Ovary (tissue), 7 donors: ENCODE measurements at regions not wholly inside any gene's neighbourhood (a gene's known extent, or its start where the extent isn't known, plus 50 kb on each side); places are given as distances from the start of the nearest gene placed in this dataset.

Experiments
- DNase-seq, 5 donors: peaks; one replicate each; pipeline ENCODE4 v3.0.0-alpha.2; 2019 to 2020
- H3K27ac ChIP-seq, 2 donors: fragments of 200-600 bp; one replicate each; pipeline versions ENCODE4 v1.5.1 to v1.8.0; 2019 to 2022
- H3K27me3 ChIP-seq: fragments of 200-600 bp; one replicate; pipeline ENCODE4 v1.8.0; 2022
- H3K36me3 ChIP-seq: fragments of 200-600 bp; sonication (generic); one replicate; pipeline ENCODE4 v1.5.1; 2019
- H3K4me1 ChIP-seq: one replicate; pipeline ENCODE4 v1.8.1; 2013; ENCODE audit warnings: mild to moderate bottlenecking, moderate library complexity; ENCODE audit not compliant: insufficient read depth
- H3K4me3 ChIP-seq: fragments of 200-600 bp; sonication (generic); one replicate; pipeline ENCODE4 v1.5.1; 2017
- H3K9me3 ChIP-seq, 2 donors: fragments of 200-600 bp in 1 of 2; sonication (generic) in 1 of 2; one replicate each; pipeline versions ENCODE4 v1.5.1 to v1.8.1; 2013 to 2019; ENCODE audit warnings: mild to moderate bottlenecking in 1 of 2, moderate library complexity in 1 of 2
- EP300 ChIP-seq: sonication (generic); formaldehyde crosslinking; IDR thresholded peaks from one replicate; pipeline ENCODE4 v1.6.1; 2017; ENCODE audit warnings: antibody characterized with exemption
- POLR2A ChIP-seq: fragments of 450-650 bp; IDR thresholded peaks from one replicate; pipeline ENCODE4 v1.6.1; 2017; ENCODE audit warnings: antibody characterized with exemption, mild to moderate bottlenecking, moderate library complexity
- WGBS, 3 donors: extraction: QIAGEN DNeasy Blood & Tissue Kit in 1 of 3; methylation state at CpG; one replicate each; pipeline versions ENCODE4 v1.1.5 to v1.1.7; 2013 to 2017; 5-methylcytosine and 5-hydroxymethylcytosine counted together
- intact Hi-C, 4 donors: fragments of 100-400 bp; cut with DNase I; formaldehyde crosslinking; loops; one replicate each; pipeline versions ENCODE4 v1.11.0 to v1.15.1; 2022 to 2023
- TF ChIP-seq, protein P1 (sequence below), 3 donors: fragments of 450-650 bp in 2 of 3; fragments of 200-600 bp in 1 of 3; IDR thresholded peaks; one replicate each; pipeline versions ENCODE4 v1.5.1 to v1.8.0; 2016 to 2022; ENCODE audit warnings: antibody characterized with exemption in 3 of 3, mild to moderate bottlenecking in 1 of 3
- donor health status: DM: no; HTN: no; CAD: no; lungs with moderate emphysema.
- donor health status: DM: no; HTN: no; CAD: no.
- donor health status: Bipolar disorder and iron deficiency.
- donor health status: DM: no; HTN: no; CAD: no.
- donor health status: DM: yes; HTN: yes; CAD: no.

- TF ChIP-seq, protein P1, sequence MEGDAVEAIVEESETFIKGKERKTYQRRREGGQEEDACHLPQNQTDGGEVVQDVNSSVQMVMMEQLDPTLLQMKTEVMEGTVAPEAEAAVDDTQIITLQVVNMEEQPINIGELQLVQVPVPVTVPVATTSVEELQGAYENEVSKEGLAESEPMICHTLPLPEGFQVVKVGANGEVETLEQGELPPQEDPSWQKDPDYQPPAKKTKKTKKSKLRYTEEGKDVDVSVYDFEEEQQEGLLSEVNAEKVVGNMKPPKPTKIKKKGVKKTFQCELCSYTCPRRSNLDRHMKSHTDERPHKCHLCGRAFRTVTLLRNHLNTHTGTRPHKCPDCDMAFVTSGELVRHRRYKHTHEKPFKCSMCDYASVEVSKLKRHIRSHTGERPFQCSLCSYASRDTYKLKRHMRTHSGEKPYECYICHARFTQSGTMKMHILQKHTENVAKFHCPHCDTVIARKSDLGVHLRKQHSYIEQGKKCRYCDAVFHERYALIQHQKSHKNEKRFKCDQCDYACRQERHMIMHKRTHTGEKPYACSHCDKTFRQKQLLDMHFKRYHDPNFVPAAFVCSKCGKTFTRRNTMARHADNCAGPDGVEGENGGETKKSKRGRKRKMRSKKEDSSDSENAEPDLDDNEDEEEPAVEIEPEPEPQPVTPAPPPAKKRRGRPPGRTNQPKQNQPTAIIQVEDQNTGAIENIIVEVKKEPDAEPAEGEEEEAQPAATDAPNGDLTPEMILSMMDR (IDR thresholded peaks at IDR 0.05), result no peak
- TF ChIP-seq EP300 (no peak), POLR2A (no peak)
- Histone ChIP-seq H3K4me1 (no peaks in the 10 kb centered on the region), H3K4me3 (no peak overlapping the region), H3K27ac (no peak overlapping the region), H3K9me3 (no peaks in the 10 kb centered on the region), H3K36me3 (no peaks in the 10 kb centered on the region), H3K27me3 (no peaks in the 10 kb centered on the region)
- WGBS, 3 donors, result 89% methylated on average over 11 of the region's 11 CpGs
- intact Hi-C loops, result no loop called here
- no peak for DNase-seq
Observed at GRCh38 chr1:99139876-99140275, 124.4 kb upstream of the PLPPR4 start.

DNA sequence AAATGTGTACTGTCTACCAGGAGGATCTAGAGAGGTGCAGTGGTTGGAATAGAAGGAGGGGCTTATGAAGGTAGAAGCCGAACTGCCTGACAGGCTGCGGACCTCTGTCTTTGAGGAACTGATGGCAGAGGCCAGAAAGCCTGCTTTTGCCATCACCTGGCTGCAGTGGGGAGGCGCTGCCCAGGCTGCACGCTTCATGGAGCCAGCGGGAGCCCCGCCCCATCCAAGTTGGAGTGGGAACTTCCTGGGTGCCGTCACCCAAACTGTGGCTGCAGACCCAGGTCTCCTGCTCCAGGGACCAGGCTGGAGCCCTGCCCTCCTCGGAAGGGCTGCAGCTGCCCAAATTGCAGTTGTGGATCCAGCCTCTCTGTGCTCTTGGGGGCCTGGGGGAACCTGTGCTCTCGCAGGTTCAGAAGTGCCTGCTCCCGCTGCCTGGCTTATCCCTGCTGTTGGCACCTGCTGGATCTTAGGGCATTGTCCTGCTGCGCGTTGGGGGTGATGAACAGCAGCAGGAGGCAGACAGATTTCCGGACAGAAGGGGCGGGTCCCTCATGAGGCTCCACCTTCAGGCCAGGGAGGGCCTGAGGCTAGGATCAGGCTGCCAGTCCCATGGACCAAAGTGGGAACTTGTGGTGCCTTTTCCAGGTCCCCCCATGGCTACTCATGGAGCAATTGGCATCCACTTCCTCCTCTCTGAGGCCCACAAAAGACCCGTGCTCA is 118.0 kb upstream of the PLPPR4 start:
- Histone ChIP-seq H3K9me3 (no peaks in the 10 kb centered on the region), H3K27me3 (no peaks in the 10 kb centered on the region), H3K4me1 (no peaks in the 10 kb centered on the region), H3K36me3 (no peaks in the 10 kb centered on the region), H3K27ac (no peak overlapping the region), H3K4me3 (no peak overlapping the region)
- WGBS, 3 donors, result 80 to 90% (median 81%) methylated on average over 13 to 15 of the region's 15 CpGs
- TF ChIP-seq POLR2A, result no peak
- TF ChIP-seq EP300, result no peak
- TF ChIP-seq, protein P1 (IDR thresholded peaks at IDR 0.05), result no peak
- DNase-seq, result no peak
- intact Hi-C loops, result no loop called here

- H3K4me3 ChIP-seq, result no peak overlapping the region
- WGBS, 3 donors, result 35 to 59% (median 41%) methylated on average over 3 of the region's 3 CpGs
- H3K4me1 ChIP-seq, result no peaks in the 10 kb centered on the region
- no peaks in the 10 kb centered on the region for H3K9me3 ChIP-seq
- DNase-seq, result no peak
- H3K36me3 ChIP-seq, result no peaks in the 10 kb centered on the region
- H3K27me3 ChIP-seq, result no peaks in the 10 kb centered on the region
- H3K27ac ChIP-seq, result no peak overlapping the region
- TF ChIP-seq POLR2A, result no peak
- no peak for TF ChIP-seq EP300
- TF ChIP-seq, protein P1 (IDR thresholded peaks at IDR 0.05), result no peak
- intact Hi-C loops, result no loop called here
Observed at GRCh38 chr1:99149952-99150351, 114.3 kb upstream of the PLPPR4 start.

DNA sequence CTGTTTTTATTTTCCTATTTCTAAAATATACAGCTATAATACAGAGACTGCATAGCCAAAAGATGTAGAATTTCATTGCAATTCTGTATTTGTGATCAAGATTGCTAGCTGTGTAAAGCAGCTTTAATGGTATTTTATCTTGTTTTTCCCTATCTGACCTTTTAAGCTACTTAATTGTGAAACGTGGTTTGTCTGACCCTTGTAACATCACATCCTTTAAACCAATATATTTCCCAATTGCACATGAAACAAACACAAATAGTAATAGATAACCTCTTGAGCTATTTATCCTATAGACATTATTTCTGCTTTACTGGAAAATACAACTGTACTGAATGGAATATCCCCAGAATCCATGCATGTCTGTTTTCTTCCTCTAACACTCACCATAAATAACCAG is 112.2 kb upstream of the PLPPR4 start:
- no peak overlapping the region for H3K4me3 ChIP-seq
- no peaks in the 10 kb centered on the region for H3K36me3 ChIP-seq
- H3K27ac ChIP-seq, result no peak overlapping the region
- no peak for DNase-seq
- H3K9me3 ChIP-seq, result no peaks in the 10 kb centered on the region
- intact Hi-C loops, result no loop called here
- H3K4me1 ChIP-seq, result no peaks in the 10 kb centered on the region
- no peaks in the 10 kb centered on the region for H3K27me3 ChIP-seq
- TF ChIP-seq, protein P1 (IDR thresholded peaks at IDR 0.05), result no peak
- TF ChIP-seq EP300, result no peak
- TF ChIP-seq POLR2A, result no peak
- 12 to 15% (median 13%) methylated on average over 1 of the region's 1 CpG for WGBS, 3 donors
